ENCODE measurements at regions not wholly inside any gene's neighbourhood (a gene's known extent, or its start where the extent isn't known, plus 50 kb on each side); places are given as distances from the start of the nearest gene placed in this dataset.

GRCh38 chr21:14736162-14736561 lies 190.0 kb upstream of the SAMSN1 start:
- TF ChIP-seq CTCF (optimal IDR thresholded peaks at IDR 0.05 in 1 of 3, IDR thresholded peaks at IDR 0.05 in 1 of 3, conservative IDR thresholded peaks at IDR 0.05 in 1 of 3; ENCODE audit: extremely low read depth in 1 of 3, insufficient read depth in 2 of 3, low read length in 3 of 3) (no peak), EZH2 (IDR thresholded peaks at IDR 0.05; ENCODE audit: low read length) (no peak)
